Breast epithelium (tissue), 3 donors: ENCODE measurements at regions not wholly inside any gene's neighbourhood (a gene's known extent, or its start where the extent isn't known, plus 50 kb on each side); places are given as distances from the start of the nearest gene placed in this dataset.

Experiments
- POLR2A ChIP-seq: fragments of 450-650 bp; IDR thresholded peaks from one replicate; pipeline ENCODE4 v1.6.1; 2016; ENCODE audit warnings: antibody characterized with exemption, mild to moderate bottlenecking, moderate library complexity
- POLR2AphosphoS5 ChIP-seq, 3 donors: sonication (generic); formaldehyde crosslinking; IDR thresholded peaks; one replicate each; pipeline ENCODE4 v1.6.1; 2017; ENCODE audit warnings: antibody characterized with exemption in 3 of 3

DNA sequence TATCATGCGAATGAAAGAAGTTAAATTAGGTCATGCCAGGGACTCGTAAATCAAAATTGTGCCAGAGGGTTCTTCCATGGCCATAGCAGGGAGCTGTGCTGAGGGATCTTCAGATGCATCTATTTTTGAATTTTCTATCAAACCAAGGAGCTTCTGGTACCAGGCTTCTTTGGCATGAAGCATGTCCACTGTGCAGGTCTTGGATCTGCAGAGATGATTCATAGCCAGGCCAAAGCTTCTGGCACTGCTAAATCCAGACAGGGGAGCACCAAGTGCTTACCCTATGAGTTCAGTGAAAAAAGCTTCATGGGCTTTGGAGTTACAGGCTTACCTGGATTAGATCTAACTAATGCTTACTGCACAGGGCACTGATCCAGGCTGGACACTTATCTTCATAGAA lies 154.2 kb upstream of the DAB1 start:
- TF ChIP-seq POLR2AphosphoS5 (IDR thresholded peaks at IDR 0.05) (no peak), POLR2A (no peak)
